Activated gamma-delta T cell treated with anti-CD3 and anti-CD28 coated beads, Interleukin-2, amount 50 U/mL, for 16 hours (primary cell): ENCODE measurements at regions not wholly inside any gene's neighbourhood (a gene's known extent, or its start where the extent isn't known, plus 50 kb on each side); places are given as distances from the start of the nearest gene placed in this dataset.
"Not testable (repeated sequence)": the region's sequence is repeated elsewhere in the genome, so short reads cannot be mapped to it uniquely, and the experiment has no call there.

Experiments
- DNase-seq: peaks from one replicate; pipeline ENCODE4 v3.0.0-alpha.2; 2020; ENCODE audit warnings: low read depth

DNA sequence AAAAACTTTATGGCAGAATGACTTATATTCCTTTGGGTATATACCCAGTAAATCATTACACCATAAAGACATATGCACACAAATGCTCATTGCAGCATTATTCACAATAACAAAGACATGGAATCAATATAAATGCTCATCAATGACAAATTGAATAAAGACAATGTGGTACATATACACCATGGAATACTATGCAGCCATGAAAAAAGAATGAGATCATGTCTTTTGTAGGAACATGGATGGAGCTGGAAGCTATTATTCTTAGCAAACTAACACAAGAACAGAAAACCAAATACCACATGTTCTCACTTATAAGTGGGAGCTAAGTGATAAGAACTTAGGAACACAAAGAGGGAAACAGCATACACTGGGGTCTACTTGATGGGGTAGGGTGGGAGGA lies 321.7 kb downstream of the ZNF674 start:
- not testable (repeated sequence) for DNase-seq

DNA sequence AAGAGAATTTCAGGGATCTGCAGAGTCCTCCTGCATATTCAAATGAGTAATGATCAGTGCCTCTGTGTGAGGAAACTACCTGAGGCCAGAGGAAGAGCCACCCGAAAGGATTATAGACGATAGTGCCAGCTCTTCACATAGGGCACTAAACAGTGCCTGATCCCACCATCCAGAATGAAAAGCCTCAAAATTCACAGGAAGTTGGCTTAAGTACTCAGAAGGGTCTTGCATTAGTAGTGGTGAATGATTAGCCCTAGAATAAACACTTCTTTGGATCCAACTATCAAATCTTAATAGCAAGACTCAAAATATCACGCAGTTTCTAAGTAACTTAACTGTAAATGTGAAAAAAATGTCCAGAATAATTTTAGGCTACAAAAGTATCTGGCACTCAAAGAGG lies 324.4 kb downstream of the ZNF674 start:
- no peak for DNase-seq

DNA sequence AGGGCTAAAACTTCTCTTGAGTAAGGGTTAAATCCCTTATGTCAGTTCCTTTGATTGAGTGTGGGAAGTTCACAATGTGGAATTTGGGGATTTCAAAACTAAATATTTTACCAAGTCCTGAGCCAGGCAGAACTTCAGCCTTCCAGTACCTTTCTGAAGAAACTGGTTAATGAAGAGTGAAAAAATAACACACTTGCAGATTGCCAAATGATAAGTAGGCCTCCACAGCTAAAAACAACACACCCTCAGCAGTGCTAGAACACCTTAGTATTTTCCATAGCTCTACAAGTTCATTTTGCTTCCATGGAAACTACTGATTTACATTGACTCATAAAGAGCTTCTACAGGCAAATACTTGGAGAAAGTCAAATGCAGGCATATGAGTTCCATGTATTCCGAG lies 326.8 kb downstream of the ZNF674 start:
- no peak for DNase-seq

DNA sequence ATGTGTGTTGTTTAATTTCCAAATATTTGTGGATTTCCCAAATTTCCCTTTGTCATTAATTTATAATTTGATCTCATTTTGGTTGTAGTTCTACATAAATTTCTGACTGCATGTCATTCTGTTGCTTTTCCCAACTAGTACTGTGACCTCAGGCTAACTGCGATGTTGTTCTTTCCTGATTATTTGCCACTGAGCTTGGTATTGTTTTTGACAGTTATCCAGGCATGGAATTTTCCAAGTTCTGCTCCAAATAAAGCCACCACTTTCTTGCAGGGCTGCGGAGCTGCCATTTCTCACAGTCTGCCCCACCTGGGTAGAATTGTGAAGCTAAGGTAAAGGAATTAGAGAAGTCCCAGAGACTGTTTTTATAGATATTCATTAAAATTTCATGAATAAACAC lies 328.8 kb downstream of the ZNF674 start:
- no peak for DNase-seq

DNA sequence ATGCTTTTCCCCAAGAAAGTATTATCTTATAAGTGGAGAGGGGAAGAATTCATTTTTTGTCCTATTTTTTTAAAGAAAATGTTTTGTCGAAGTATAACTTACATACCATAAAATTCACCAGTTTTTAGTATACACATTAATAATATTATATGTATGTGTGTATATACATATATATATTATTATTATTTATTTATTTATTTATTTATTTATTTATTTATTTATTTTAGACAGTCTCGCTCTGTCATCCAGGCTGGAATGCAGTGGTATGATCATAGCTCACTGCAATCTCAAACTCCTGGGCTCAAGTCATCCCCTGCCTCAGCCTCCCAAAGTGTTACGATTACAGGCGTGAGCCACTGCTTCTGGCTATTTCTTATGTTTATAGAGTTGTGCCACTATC lies 334.1 kb downstream of the ZNF674 start:
- DNase-seq: no peak

DNA sequence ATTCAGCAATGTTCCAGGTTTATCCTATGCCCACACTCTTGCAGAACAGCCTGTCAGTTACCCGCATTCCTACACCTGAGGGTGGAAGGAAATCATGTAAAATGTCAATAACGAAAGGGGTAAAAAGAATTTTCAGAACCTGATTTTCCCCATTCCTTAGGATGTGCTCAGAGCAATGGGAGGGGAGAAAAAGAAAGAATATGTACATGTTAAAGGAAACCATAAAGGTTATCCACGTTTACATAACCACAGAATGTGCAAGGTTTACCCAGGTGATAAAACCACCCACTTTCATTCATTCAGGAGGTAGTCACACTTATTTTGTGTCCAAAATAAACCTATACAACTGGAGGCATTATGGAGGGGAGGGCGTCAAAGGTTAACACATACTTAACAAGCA lies 335.5 kb downstream of the ZNF674 start:
- DNase-seq: no peak

DNA sequence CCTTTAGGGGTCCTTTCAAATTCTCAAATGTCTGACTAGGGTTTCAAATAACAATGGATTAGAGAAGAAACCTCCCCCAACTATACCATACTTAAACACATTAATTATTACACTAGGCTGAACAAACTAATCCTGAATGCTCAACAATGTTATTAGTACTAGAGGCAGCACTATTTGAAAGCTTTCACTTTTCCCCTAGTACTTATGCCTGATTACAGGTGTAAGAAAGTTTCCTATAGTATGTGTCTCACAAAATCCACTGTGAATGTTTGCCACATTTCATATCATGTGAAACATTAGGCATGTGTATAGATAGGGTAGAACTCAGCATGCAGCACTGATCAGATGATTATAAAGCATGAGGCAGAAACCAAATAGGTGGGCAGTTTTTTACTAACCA lies 336.2 kb downstream of the ZNF674 start:
- no peak for DNase-seq

DNA sequence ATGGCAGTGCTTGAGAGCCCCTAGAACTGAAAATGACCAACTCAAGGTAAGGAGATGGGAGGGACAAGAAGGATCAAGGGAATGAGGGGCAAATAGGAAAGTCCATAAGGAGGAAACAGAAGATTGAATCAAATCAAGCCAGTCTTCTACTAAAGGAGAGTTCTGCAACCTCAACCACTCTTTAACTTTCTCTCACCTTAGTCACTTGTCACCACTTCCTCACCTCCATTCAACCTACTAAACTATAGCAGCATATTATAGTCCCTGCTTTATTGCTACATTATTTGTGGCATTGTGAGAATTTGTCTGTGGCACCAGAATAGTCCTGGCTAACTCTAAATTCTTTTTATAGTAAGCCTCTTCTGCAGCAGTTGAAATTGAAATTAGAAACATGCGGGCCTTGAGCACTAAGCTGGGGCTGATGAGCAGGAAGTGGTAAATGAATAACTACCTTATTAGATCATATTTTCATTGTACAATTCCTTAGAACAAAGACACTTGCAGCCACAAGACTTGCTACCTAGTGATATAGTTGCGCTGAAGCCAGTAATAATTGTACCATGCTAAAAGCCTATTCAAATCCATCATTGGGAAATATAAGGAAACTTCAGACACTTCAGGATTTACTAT lies 336.9 kb downstream of the ZNF674 start:
- DNase-seq: no peak

DNA sequence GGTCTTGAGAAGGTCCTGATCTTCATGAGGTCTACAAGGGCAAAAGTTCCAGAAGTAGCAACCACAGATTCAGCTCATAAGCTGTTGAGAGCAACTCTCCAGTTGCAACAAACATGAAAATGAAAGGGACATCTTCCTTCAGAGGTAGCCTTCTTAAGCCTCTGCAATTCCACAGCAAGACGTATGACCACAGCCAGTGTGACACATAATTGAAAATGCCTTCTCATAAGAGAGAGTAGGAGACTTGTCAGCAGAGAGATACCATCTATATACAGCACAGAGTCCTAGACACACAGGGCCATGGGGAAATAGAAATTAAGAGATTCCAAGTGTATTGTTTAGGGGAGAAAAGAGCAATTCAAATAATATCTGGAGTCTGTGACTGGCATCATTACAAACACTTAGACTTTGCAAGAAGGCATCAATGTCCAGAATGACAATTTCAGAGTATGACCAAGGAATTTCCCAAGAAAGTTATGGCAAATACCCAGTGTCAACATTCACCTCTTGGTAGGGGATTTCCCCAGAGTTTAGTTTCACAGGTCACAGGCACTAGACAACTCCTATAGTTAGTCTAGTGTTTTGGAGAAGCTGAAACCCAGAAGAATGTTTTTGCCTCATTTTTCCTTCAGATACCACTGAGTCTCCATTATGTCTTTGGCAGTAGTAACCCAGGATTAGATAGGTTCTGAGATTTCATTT lies 340.3 kb downstream of the ZNF674 start:
- no peak for DNase-seq

DNA sequence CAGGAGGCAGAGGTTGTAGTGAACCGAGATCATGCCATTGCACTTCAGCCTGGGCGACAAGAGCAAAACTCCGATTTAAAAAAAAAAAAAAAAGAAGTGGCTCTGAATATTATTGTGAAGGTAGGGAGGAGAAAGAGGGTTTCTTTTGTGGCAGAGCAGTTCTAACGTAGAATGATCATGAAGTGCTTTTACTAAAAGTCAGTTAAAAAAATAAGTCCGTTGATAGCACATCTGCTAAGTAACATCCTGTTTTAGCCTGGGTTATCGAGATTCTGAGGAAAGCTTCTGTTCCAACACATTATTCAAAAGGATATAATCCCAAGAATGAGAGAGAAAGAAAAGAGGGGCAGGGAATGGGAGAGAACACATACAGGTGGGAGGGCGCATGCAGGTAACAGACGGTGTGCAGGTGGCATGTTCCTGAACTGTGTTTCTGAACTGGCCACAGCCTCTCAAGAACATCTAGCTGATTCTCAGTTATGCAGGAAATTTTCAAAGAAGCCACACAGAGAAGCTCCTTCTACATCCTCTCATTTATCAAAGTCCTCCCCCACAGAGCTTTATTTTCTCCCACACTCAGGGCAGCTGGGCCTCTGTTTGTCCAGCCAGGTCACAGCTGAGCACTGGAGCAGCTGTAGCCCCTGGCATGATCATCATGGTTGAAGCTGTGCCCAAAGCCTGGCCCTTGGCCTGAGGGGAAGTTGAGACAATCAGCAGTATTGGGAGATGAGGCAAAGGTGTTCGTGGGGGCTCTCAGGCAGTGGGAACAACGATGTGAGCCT lies 342.3 kb downstream of the ZNF674 start:
- DNase-seq: no peak

DNA sequence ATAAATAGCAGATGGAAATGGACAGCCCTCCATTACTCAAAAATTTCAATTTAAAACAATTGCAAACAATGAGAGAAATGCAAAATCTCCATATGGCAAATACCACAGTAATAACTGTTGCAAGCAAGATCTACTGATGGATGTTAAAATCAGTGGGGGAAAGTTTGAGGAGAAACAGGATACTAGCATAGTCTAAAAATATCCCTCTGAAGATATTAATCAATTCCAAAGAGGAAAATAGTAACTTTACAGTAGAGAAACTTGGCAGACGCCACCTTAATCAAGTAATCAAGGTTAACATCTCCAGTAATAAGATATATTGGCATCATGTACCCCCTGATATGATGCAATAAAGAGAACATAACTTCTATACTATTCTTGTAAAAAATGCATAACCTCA lies 344.8 kb downstream of the ZNF674 start:
- no peak for DNase-seq

DNA sequence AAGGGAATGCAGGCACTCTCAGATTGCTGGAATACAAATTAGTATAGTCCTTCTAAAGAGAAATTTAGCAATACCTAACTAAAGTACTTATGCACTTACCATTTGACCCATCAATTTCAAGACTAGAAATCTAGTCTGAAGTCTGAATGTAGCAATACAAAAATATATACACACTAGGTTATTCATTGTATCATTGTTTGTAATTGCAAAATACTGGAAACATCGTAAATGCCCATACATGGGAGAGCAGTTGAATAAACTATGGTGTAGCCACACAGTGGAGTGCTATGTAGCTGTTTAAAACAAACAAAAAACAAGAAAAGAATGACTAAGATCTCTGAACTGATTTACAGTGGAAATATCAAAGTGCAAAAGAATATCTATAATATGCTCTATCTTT lies 346.4 kb downstream of the ZNF674 start:
- no peak for DNase-seq

DNA sequence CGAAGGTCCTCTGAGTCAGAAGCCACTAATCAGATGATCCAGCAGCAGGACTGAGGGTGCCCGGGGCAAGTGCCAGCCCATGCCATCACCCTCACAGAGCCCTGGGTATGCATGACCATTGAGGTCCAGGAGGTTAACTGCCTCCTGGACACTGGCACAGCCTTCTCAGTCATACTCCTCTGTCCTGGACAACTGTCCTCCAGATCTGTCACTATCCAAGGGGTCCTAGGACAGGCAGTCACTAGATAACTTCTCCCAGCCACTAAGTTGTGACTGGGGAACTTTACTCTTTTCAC lies 358.5 kb downstream of the ZNF674 start:
- not testable (repeated sequence) for DNase-seq

DNA sequence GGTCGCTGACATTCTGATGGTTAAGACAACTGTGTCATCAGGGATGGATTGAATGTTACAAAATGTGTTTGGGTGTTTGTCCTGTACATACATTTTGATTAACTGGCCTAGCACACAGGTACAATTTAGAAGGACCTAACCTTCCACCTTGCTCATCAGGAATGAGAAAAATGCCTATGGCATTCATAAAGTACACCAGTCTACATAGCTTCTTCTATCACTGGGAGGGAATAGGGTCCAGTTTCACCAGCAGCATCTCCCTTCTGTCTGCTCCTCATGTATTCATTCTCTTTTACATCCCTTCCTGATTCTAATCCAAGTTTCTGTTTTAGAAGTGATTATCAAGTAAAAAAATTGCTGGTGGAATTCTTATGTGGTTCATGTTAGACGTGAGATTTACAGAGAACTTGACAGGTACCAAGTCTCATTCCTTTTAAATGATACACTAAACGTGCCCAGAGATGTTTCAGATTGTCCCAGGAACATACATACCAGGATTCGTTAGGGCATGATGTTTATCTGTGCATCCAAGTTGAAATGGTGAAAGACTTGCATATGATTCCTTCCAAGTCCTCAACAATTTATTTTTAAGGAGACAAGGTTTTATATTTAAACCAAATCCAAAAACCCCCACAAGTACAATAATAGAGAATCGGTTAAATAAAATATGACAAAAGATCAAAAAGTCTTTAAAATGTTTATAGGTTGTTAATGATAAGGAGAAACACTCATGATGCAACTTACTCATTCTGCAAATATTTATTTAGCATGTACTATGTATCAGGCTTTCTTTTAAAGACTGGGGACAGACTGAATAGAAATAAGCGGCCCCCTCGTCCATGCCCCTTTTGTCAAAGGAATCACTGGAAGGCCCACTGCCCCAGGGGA lies 359.1 kb downstream of the ZNF674 start:
- DNase-seq: no peak

DNA sequence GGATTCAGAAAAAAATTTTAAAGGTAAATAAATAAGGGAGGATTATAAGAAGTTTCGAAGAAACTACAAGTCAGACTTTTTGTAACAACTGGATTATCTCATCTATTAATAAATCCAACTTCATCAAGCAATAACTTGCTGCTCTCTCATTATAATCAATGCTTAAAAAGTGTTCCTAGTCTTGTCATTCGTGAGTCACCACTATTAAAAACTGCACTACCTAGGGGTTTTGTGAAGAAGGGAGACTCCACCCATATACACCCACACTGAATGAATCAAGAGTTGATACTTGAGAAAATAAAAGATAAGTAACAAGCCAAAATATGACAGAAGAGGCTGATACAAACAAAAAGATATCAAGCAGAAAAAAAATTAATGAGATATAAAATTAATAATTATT lies 360.5 kb downstream of the ZNF674 start:
- no peak for DNase-seq

DNA sequence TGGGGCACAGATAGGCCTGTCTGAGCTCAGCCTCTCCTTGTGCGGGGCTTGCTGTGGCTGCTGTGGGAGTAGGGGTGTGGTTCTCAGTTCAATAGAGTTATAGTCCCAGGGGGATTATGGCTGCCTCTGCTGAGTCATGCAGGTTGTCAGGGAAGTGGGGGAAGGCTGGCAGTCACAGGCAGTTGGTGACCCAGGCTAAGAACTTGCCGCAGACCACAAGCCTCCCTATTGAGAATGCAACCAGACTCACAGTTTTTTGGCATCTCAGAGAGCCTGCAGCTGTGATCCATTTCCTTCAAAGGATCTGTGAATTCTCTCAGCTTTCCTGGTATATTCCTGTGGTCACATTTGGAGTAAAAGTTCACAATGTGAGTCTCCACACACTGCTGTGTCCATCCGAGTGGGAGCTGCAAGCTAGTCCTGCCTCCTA lies 364.9 kb downstream of the ZNF674 start:
- no peak for DNase-seq

DNA sequence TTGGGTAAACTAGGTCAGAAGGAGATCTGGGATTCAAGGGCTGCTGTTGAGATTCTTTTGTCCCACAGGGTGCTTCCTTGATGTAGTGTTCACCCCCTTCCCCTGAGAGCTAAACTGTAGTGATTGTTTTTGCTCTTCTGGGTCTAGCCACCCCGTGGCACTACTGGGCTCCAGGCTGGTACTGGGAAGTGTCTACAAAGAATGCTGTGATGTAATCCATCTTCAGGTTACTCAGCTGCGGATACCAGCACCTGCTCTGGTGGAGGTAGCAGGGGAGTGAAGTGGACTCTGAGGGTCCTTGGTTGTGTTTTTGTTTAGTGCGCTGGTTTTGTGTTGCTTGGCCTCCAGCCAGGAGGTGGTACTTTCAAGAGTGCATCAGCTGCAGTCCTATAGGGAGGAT lies 365.5 kb downstream of the ZNF674 start:
- DNase-seq: no peak

DNA sequence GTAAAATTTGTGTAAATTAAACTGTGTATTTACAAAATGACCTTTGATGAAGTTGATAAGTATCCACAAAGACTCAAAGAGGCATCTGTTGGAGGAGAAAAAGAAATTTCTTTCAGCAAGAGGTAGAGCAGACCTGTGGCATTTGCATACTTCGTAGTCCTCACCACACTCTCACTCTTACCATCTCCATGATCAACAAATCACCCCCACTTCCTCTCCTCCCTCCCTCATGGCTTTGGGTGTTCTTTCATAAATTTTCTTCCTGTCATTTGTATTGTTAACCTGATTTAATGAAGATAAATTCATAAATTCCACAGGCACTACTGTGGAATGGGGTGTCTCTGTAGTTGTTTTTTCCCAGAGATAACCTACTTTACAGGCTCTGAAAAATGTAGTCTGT lies 366.5 kb downstream of the ZNF674 start:
- no peak for DNase-seq

DNA sequence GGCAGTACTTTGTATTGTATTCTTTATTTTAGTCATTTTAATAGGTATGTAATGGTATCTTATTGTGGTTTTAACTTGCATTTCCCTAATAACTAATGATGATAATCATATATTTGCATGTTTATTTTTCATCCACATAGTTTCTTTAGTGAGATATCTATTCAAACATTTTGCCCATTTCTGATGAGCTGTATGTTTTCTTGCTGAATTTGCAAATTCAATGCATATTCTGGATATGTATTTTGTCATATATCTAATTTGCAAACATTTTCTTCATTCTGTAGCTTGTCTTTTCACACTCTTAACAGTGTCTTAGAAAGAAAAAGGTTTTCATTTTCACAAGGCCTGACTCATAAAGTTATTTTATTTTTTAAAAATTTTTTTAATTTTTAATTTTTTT lies 372.1 kb downstream of the ZNF674 start:
- no peak for DNase-seq

DNA sequence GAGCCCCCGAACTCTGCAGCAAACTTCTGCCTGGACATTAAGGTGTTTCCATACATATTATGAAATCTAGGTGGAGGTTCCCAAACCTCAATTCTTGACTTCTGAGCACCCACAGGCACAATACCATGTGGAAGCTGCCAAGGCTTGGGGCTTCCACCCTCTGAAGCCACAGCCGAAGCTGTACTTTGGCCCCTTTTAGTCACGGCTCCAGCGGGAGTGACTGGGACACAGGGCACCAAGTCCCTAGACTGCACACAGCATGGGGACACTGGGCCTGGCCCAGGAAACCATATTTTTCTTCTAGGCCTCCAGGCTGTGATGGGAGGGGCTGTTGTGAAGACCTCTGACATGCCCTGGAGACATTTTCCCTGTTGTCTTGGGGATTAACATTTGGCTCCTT lies 373.8 kb downstream of the ZNF674 start:
- DNase-seq: not testable (repeated sequence)

DNA sequence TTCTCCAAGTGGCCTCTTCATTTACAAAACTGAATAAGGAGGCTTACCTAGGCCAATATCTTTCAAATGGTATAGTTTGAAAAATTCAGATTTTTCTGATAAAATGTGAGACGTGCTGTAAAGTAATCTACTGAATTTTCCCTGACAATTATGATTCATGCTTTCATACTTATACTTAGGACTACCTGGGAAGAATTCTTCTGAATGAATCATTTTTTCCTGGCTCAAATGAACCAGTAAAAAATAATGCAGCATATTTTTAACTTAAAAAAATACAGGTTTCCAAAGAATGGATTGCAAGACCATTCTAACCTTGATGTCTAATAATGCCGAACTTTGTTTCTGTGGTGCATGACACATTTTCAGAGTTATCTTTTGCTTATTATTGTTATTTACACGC lies 375.4 kb downstream of the ZNF674 start:
- no peak for DNase-seq

DNA sequence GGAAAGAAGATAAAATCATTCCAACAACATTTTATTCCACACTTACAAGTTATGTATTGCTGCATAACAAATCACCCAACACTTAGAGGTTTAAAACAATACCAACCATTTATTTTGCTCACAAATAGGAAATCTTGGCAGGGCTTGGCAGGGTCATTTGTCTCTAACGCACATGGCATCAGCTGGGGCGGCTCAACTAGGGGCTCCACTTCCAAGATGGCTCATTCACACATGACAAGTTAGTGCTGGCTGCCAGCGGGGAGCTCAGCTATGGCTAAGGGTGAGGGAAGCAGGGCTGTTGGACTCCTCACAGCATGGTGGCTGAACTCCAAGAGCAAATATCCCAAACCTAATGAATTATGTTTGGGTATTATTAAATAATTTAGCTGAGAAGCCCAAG lies 377.0 kb downstream of the ZNF674 start:
- DNase-seq: no peak

DNA sequence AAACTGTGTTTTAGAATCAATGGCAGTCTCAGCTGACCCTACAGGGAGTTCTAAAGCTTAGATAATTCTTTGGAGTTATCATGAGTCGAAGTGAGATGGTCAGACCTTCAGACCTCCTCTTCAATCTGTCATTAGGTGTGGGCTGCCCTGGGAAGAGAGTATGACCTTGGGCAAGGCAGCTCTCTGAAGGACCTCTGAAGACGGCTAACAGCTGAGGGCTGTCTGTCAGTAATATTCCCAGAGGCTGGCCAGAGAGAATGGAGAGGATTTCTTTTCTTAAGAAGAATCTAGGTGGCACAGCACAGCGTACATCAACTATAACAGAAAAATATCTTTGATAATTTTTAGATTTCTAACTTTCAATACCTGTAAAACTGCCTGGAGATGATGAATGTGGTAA lies 379.4 kb downstream of the ZNF674 start:
- DNase-seq: no peak
